Prostate gland (tissue), 2 donors: ENCODE measurements at regions not wholly inside any gene's neighbourhood (a gene's known extent, or its start where the extent isn't known, plus 50 kb on each side); places are given as distances from the start of the nearest gene placed in this dataset.

ENCODE experiments used
- POLR2A ChIP-seq: fragments of 450-650 bp; IDR thresholded peaks from one replicate; pipeline ENCODE4 v1.6.1; 2016; ENCODE audit warnings: antibody characterized with exemption, mild to moderate bottlenecking
- TF ChIP-seq, protein P1 (sequence below), 4 experiments: fragments of 200-600 bp in 2 of 4; fragments of 450-650 bp in 2 of 4; sonication (generic) in 2 of 4; IDR thresholded peaks; 1 replicate in 3 of 4; 2 replicates in 1 of 4; pipeline ENCODE4 v1.5.1; 2016 to 2019; ENCODE audit warnings: antibody characterized with exemption in 4 of 4, mild to moderate bottlenecking in 2 of 4, moderate library complexity in 2 of 4

- TF ChIP-seq POLR2A = no peak
- TF ChIP-seq, protein P1, sequence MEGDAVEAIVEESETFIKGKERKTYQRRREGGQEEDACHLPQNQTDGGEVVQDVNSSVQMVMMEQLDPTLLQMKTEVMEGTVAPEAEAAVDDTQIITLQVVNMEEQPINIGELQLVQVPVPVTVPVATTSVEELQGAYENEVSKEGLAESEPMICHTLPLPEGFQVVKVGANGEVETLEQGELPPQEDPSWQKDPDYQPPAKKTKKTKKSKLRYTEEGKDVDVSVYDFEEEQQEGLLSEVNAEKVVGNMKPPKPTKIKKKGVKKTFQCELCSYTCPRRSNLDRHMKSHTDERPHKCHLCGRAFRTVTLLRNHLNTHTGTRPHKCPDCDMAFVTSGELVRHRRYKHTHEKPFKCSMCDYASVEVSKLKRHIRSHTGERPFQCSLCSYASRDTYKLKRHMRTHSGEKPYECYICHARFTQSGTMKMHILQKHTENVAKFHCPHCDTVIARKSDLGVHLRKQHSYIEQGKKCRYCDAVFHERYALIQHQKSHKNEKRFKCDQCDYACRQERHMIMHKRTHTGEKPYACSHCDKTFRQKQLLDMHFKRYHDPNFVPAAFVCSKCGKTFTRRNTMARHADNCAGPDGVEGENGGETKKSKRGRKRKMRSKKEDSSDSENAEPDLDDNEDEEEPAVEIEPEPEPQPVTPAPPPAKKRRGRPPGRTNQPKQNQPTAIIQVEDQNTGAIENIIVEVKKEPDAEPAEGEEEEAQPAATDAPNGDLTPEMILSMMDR (IDR thresholded peaks at IDR 0.05) = no peak
Measured at GRCh38 chr10:11670381-11670780, 58.9 kb upstream of the USP6NL start.
